Ishikawa (cell line): ENCODE measurements at regions not wholly inside any gene's neighbourhood (a gene's known extent, or its start where the extent isn't known, plus 50 kb on each side); places are given as distances from the start of the nearest gene placed in this dataset.

Experiments
- CEBPB ChIP-seq: IDR thresholded peaks from 2 replicates; pipeline ENCODE4 v1.6.1; 2012
- NFIC ChIP-seq: IDR thresholded peaks from 2 replicates; pipeline ENCODE4 v1.6.1; 2012
- RAD21 ChIP-seq: IDR thresholded peaks from 2 replicates; pipeline ENCODE4 v1.6.1; 2012; ENCODE audit warnings: low read depth
- TAF1 ChIP-seq: IDR thresholded peaks from 2 replicates; pipeline ENCODE4 v1.6.1; 2012; ENCODE audit warnings: low read depth, mild to moderate bottlenecking
- TEAD4 ChIP-seq: IDR thresholded peaks from 2 replicates; pipeline ENCODE4 v1.6.1; 2012
- TF ChIP-seq, protein P1 (sequence below): IDR thresholded peaks from 2 replicates; pipeline ENCODE4 v1.6.1; 2012; ENCODE audit warnings: low read depth, mild to moderate bottlenecking

DNA sequence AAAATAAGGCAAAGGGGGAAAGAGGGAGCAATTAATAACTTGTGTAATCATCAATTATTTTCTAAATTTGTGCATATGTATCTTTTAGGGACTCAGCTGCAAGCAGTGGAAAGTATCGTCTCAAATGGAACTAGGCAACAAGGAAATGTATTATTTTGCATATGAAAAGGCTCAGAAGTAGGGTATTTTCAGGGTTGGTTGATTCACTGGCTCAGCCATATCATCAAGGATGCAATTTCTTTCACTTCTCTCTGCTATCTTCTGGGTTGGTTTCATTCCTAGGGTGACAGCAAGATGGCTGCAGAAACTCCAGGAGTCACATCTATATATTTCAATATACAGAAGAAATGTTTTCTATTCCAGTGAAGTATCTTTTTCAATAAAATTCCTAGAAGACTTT is 509.8 kb downstream of the DMAC1 start:
- TF ChIP-seq RAD21 (no peak), CEBPB (no peak), NFIC (no peak), TEAD4 (no peak), TAF1 (no peak)
- TF ChIP-seq, protein P1, sequence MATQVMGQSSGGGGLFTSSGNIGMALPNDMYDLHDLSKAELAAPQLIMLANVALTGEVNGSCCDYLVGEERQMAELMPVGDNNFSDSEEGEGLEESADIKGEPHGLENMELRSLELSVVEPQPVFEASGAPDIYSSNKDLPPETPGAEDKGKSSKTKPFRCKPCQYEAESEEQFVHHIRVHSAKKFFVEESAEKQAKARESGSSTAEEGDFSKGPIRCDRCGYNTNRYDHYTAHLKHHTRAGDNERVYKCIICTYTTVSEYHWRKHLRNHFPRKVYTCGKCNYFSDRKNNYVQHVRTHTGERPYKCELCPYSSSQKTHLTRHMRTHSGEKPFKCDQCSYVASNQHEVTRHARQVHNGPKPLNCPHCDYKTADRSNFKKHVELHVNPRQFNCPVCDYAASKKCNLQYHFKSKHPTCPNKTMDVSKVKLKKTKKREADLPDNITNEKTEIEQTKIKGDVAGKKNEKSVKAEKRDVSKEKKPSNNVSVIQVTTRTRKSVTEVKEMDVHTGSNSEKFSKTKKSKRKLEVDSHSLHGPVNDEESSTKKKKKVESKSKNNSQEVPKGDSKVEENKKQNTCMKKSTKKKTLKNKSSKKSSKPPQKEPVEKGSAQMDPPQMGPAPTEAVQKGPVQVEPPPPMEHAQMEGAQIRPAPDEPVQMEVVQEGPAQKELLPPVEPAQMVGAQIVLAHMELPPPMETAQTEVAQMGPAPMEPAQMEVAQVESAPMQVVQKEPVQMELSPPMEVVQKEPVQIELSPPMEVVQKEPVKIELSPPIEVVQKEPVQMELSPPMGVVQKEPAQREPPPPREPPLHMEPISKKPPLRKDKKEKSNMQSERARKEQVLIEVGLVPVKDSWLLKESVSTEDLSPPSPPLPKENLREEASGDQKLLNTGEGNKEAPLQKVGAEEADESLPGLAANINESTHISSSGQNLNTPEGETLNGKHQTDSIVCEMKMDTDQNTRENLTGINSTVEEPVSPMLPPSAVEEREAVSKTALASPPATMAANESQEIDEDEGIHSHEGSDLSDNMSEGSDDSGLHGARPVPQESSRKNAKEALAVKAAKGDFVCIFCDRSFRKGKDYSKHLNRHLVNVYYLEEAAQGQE: no peak
